K562 (cell line): ENCODE measurements at regions not wholly inside any gene's neighbourhood (a gene's known extent, or its start where the extent isn't known, plus 50 kb on each side); places are given as distances from the start of the nearest gene placed in this dataset.

ENCODE experiments used
- ATAC-seq: fragments of 200-7000 bp; cut with Tn5 transposase; 3 replicates; pipeline ENCODE4 v1.9.1; 2020; ENCODE audit warnings: moderate library complexity
- BruUV-seq: library from RNA; stranded (reverse); fragments of 400-500 nt; replicated peaks from 2 replicates; lab custom pipeline; 2021; lab: Mats Ljungman, UMichigan
- CTCF ChIA-PET: fragments of 300-600 bp; formaldehyde crosslinking; extraction: SDS; loops from one replicate; lab custom pipeline; 2021; ENCODE audit warnings: low intra/inter-chr PET ratio; lab: Yijun Ruan, JAX
- POLR2A ChIA-PET: fragments of 300-600, 350-650 bp; sonication (Branson Sonifier 250); formaldehyde crosslinking; extraction: SDS; loops from one replicate; lab custom pipeline; 2021; ENCODE audit warnings: antibody characterized with exemption, inconsistent platforms; lab: Yijun Ruan, JAX
- DNase-seq, 4 experiments: peaks; one replicate each; pipeline versions ENCODE4 v3.0.0 to v3.0.0-alpha.2; 2011 to 2018; ENCODE audit warnings: low spot score in 3 of 4, mixed read lengths in 3 of 4; ENCODE audit errors: extremely low read depth in 1 of 4
- FAIRE-seq: peaks from 2 replicates; lab custom pipeline; 2011; peaks lifted over from hg19 to GRCh38; lab: Jason Lieb, UNC
- H2AFZ ChIP-seq: 2 replicates; pipeline ENCODE4 v1.6.0; 2011; ENCODE audit warnings: low read depth, low read length, control low read depth, inconsistent platforms
- H3K27ac ChIP-seq: fragments of 200-600 bp; 3 replicates; pipeline ENCODE4 v1.8.0; 2011; ENCODE audit warnings: low read depth, mild to moderate bottlenecking, control low read depth, inconsistent platforms, low read length, moderate library complexity, mixed read lengths; ENCODE audit errors: extremely low read depth
- H3K27me3 ChIP-seq, 2 experiments: fragments of 300-600 bp in 1 of 2; 2 replicates in 1 of 2; 3 replicates in 1 of 2; pipeline versions ENCODE4 v1.6.0 to v1.8.0; 2011; ENCODE audit warnings: inconsistent platforms in 2 of 2, low read length in 2 of 2, mild to moderate bottlenecking in 1 of 2, mixed read lengths in 1 of 2, moderate library complexity in 1 of 2; ENCODE audit not compliant: control insufficient read depth in 2 of 2, insufficient read depth in 2 of 2
- H3K36me3 ChIP-seq: fragments of 300-600 bp; 3 replicates; pipeline ENCODE4 v1.8.0; 2011; ENCODE audit warnings: mild to moderate bottlenecking, low read length, inconsistent platforms; ENCODE audit not compliant: control insufficient read depth, insufficient read depth
- H3K4me1 ChIP-seq, 2 experiments: fragments of 200-600 bp in 1 of 2; replicated peaks in 1 of 2; 2 replicates in 1 of 2; 3 replicates in 1 of 2; pipeline versions ENCODE4 v1.5.1 to v1.8.0; 2011; ENCODE audit warnings: inconsistent platforms in 2 of 2, low read length in 2 of 2, mild to moderate bottlenecking in 1 of 2, mixed read lengths in 1 of 2, moderate library complexity in 1 of 2; ENCODE audit not compliant: control insufficient read depth in 2 of 2, insufficient read depth in 2 of 2
- H3K4me2 ChIP-seq: 2 replicates; pipeline ENCODE4 v1.6.1; 2011; ENCODE audit warnings: low read length, control low read depth, inconsistent platforms, mixed read lengths; ENCODE audit not compliant: insufficient read depth
- H3K4me3 ChIP-seq: fragments of 200-600 bp; sonication (generic), shearing (Covaris generic); 2 replicates; pipeline ENCODE4 v1.5.1; 2016; ENCODE audit warnings: control low read depth, inconsistent platforms
- H3K79me2 ChIP-seq: fragments of 200-600 bp; 3 replicates; pipeline ENCODE4 v1.8.0; 2011; ENCODE audit warnings: low read length, inconsistent platforms; ENCODE audit not compliant: control insufficient read depth, insufficient read depth
- H3K9ac ChIP-seq, 2 experiments: 2 replicates each; pipeline versions ENCODE4 v1.6.0 to v1.6.1; 2011; ENCODE audit warnings: low read depth in 2 of 2, low read length in 2 of 2, control low read depth in 1 of 2, inconsistent platforms in 1 of 2, mild to moderate bottlenecking in 1 of 2, mixed read lengths in 1 of 2; ENCODE audit not compliant: insufficient read depth in 1 of 2
- H3K9me1 ChIP-seq: one replicate; pipeline ENCODE4 v1.6.0; 2011; ENCODE audit warnings: inconsistent platforms, mild to moderate bottlenecking, low read length, moderate library complexity; ENCODE audit not compliant: control insufficient read depth, insufficient read depth
- H3K9me3 ChIP-seq: replicated peaks from 2 replicates; pipeline ENCODE4 v1.5.1; 2011; ENCODE audit warnings: low read depth, low read length, inconsistent platforms; ENCODE audit not compliant: control insufficient read depth, insufficient read depth
- H4K20me1 ChIP-seq: replicated peaks from 2 replicates; pipeline ENCODE4 v1.6.1; 2011; ENCODE audit warnings: low read length, inconsistent platforms, mixed read lengths; ENCODE audit not compliant: control insufficient read depth, insufficient read depth
- AFF4 ChIP-seq: sonication (generic); formaldehyde crosslinking; IDR thresholded peaks from 2 replicates; pipeline ENCODE4 v1.8.0; 2023; ENCODE audit warnings: mild to moderate bottlenecking, missing genetic modification reagents
- FOXK1 ChIP-seq: sonication (generic); formaldehyde crosslinking; IDR thresholded peaks from 2 replicates; pipeline ENCODE4 v1.8.0; 2022; ENCODE audit warnings: missing genetic modification reagents, mild to moderate bottlenecking, borderline replicate concordance
- GABPB1 ChIP-seq: sonication (generic); formaldehyde crosslinking; IDR thresholded peaks from 2 replicates; pipeline ENCODE4 v1.8.0; 2022; ENCODE audit warnings: mild to moderate bottlenecking, missing genetic modification reagents
- HDAC6 ChIP-seq: IDR thresholded peaks from 2 replicates; pipeline ENCODE4 v1.6.1; 2012; ENCODE audit warnings: low read depth, mild to moderate bottlenecking, control low read depth, inconsistent platforms, low read length, moderate library complexity
- HMGN3 ChIP-seq: IDR thresholded peaks from 2 replicates; pipeline ENCODE4 v1.6.1; 2011; ENCODE audit warnings: borderline replicate concordance, low read depth, mild to moderate bottlenecking, mixed read lengths, low read length; ENCODE audit not compliant: insufficient read length; ENCODE audit errors: extremely low read depth
- HNRNPLL ChIP-seq: fragments of 200-400 bp; formaldehyde crosslinking; IDR thresholded peaks from 2 replicates; pipeline ENCODE4 v1.6.1; 2017; ENCODE audit warnings: low read length, low read depth, mild to moderate bottlenecking; ENCODE audit not compliant: poor library complexity, severe bottlenecking
- KAT2B ChIP-seq: IDR thresholded peaks from one replicate; pipeline ENCODE4 v1.6.1; 2012; ENCODE audit warnings: low read depth, mild to moderate bottlenecking, control low read depth, inconsistent platforms, low read length, moderate library complexity
- KDM1A ChIP-seq, 2 experiments: fragments of 450-650 bp; IDR thresholded peaks; 2 replicates each; pipeline ENCODE4 v1.6.1; 2016; ENCODE audit warnings: mild to moderate bottlenecking in 2 of 2
- PHB ChIP-seq: fragments of 250-450 bp; sonication (Bioruptor Pico); IDR thresholded peaks from 2 replicates; pipeline ENCODE4 v1.5.0; 2021
- SIN3B ChIP-seq: fragments of 450-650 bp; IDR thresholded peaks from 2 replicates; pipeline ENCODE4 v1.6.1; 2017; ENCODE audit warnings: low read depth, mild to moderate bottlenecking, moderate library complexity
- ZBTB2 ChIP-seq: fragments of 450-650 bp; IDR thresholded peaks from 2 replicates; pipeline ENCODE4 v1.6.1; 2016; ENCODE audit warnings: antibody characterized with exemption
- ZC3H4 ChIP-seq: sonication (generic); formaldehyde crosslinking; IDR thresholded peaks from 2 replicates; pipeline ENCODE4 v1.9.0; 2021; ENCODE audit warnings: missing genetic modification reagents, borderline replicate concordance
- ZNF354B ChIP-seq: fragments of 250-450 bp; sonication (Bioruptor Pico); IDR thresholded peaks from 2 replicates; pipeline ENCODE4 v1.4.0; 2020
- ZNF551 ChIP-seq: fragments of 250-450 bp; sonication (Bioruptor Pico); IDR thresholded peaks from 2 replicates; pipeline ENCODE4 v1.5.0; 2021; ENCODE audit warnings: mild to moderate bottlenecking, moderate library complexity
- WGBS: fragments of 100-300 bp; shearing (Covaris generic); methylation state at CpG from one replicate; pipeline ENCODE4 v1.1.6; 2016; ENCODE audit warnings: low coverage, mixed read lengths; ENCODE audit not compliant: insufficient coverage; ENCODE audit errors: missing lambda C conversion rate; 5-methylcytosine and 5-hydroxymethylcytosine counted together
- in situ Hi-C: fragments of 300-500 bp; cut with MboI; formaldehyde crosslinking; loops from 4 replicates; pipeline ENCODE4 v1.15.0; 2018; ENCODE audit warnings: inconsistent platforms, mixed read lengths
- intact Hi-C: fragments of 100-400 bp; cut with micrococcal nuclease; formaldehyde crosslinking; loops from 2 replicates; pipeline ENCODE4 v1.14.2; 2022
- TF ChIP-seq, protein P1 (sequence below), 2 experiments: IDR thresholded peaks in 1 of 2; conservative IDR thresholded peaks in 1 of 2; 2 replicates each; pipeline ENCODE4 v1.6.1; 2016; ENCODE audit warnings: low read depth in 2 of 2, mild to moderate bottlenecking in 1 of 2, missing compliant biosample characterization in 1 of 2, missing genetic modification characterization in 1 of 2, moderate library complexity in 1 of 2

DNA sequence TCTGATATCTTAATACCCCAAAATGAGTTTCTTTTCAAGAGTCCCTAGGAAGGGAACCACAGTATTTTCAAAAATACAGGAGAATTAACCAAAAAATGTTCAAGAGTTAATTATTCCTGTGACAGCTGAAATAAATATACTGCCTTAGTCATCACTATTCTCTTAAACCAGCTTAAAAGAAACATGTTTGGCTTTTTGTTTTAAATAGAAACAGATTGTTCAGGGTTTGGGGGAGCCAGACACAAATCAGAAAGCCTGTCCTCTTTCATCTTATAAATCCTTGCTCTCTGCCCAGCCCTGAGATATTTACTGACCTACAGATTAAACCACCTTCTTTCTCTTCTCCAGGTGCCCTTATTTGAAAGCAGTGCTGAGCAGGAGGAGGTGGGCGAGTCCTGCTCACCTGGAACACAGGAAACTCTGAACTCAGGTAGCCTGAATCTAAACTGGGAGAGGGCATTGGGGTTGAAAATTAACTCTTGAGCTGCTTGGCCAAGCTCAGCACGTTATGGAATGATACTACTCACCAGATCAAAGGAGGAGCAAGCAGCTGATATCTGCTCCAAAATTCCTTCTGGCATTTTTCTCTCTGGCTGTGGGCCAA lies 84.1 kb upstream of the SPRED1 start:
- intact Hi-C loops (no loop called here), in situ Hi-C loops (no loop called here)
- FAIRE-seq (no peak), DNase-seq (no peak), ATAC-seq (no peak)
- no peak overlapping the region for H3K4me2 ChIP-seq
- no peak overlapping the region for H3K9ac ChIP-seq
- no peaks in the 10 kb centered on the region for H3K9me1 ChIP-seq
- H3K36me3 ChIP-seq, result no peaks in the 10 kb centered on the region
- no TSS peak for BruUV-seq
- H3K4me3 ChIP-seq, result no peak overlapping the region
- ChIA-PET POLR2A (interaction anchor here (0.7 kb wide), 1 partner anchor 64 kb away, joined by 4 read pairs; no protein-coding TSS in a partner anchor), CTCF (no interaction called here)
- H3K79me2 ChIP-seq, result no peaks in the 10 kb centered on the region
- H3K9me3 ChIP-seq, result no peaks in the 10 kb centered on the region
- H3K4me1 ChIP-seq, result no peaks in the 10 kb centered on the region
- H2AFZ ChIP-seq, result no peak overlapping the region
- no peaks in the 10 kb centered on the region for H4K20me1 ChIP-seq
- WGBS, result 0% methylated on average over 2 of the region's 2 CpGs
- no peaks in the 10 kb centered on the region for H3K27me3 ChIP-seq
- no peak overlapping the region for H3K27ac ChIP-seq
- TF ChIP-seq ZNF551 (no peak), FOXK1 (CRISPR knock-in tag) (no peak), ZNF354B (no peak), GABPB1 (no peak), HNRNPLL (no peak), ZC3H4 (CRISPR knock-in tag) (no peak), ZBTB2 (no peak), HMGN3 (no peak), KAT2B (no peak), AFF4 (CRISPR knock-in tag) (no peak), KDM1A (IDR thresholded peaks at IDR 0.05) (no peak), HDAC6 (no peak), PHB (CRISPR knock-in tag) (no peak), SIN3B (no peak)
- TF ChIP-seq, protein P1, sequence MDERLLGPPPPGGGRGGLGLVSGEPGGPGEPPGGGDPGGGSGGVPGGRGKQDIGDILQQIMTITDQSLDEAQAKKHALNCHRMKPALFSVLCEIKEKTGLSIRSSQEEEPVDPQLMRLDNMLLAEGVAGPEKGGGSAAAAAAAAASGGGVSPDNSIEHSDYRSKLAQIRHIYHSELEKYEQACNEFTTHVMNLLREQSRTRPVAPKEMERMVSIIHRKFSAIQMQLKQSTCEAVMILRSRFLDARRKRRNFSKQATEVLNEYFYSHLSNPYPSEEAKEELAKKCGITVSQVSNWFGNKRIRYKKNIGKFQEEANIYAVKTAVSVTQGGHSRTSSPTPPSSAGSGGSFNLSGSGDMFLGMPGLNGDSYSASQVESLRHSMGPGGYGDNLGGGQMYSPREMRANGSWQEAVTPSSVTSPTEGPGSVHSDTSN (CRISPR knock-in tag; IDR thresholded peaks at IDR 0.05; ENCODE audit: low read depth), result no peak
- TF ChIP-seq, protein P1 (tag; conservative IDR thresholded peaks at IDR 0.05; ENCODE audit: low read depth), result no peak
